Stimulated activated naive CD8-positive, alpha-beta T cell treated with anti-CD3 and anti-CD28 coated beads, Interleukin-15, Interleukin-2, amounts not matched to agents 100 U/mL and 50 U/mL, for 24 hours (primary cell): ENCODE measurements at regions not wholly inside any gene's neighbourhood (a gene's known extent, or its start where the extent isn't known, plus 50 kb on each side); places are given as distances from the start of the nearest gene placed in this dataset.

Source experiments
- ATAC-seq: fragments of 150-1000 bp; cut with Tn5 transposase; one replicate; pipeline ENCODE4 v1.10.0; 2021
- DNase-seq: peaks from one replicate; pipeline ENCODE4 v3.0.0; 2021

DNA sequence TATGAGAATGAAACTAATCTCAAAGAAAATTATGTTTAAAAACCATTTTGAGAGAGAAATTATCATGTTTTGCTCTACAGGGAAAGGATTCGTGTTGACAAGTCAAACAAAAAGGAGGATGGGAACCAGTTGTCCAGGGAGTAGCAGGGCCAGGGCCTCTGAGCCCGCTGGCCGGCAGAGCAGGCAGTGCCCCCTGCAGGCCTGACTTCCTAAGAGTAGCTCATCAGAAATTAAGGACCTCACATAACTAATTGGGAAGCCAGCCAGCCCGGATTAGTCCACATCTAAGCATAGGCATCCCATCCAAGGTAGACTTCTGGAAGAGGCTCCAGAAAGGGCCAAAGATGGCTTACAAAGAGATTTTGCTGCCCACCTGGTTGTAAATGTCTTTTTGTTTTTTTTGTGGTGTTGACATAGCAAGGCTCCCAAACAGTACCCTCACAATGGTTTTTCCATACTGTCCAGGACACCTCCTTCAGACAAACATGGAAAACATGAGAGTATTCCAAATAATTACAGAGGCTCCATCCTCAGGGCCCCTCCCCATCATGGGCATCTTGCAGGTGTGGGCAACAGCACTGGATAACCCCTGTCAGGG, 241.2 kb upstream of the TANK start:
- peak; percentile 50 for DNase-seq
- no peak for ATAC-seq

DNA sequence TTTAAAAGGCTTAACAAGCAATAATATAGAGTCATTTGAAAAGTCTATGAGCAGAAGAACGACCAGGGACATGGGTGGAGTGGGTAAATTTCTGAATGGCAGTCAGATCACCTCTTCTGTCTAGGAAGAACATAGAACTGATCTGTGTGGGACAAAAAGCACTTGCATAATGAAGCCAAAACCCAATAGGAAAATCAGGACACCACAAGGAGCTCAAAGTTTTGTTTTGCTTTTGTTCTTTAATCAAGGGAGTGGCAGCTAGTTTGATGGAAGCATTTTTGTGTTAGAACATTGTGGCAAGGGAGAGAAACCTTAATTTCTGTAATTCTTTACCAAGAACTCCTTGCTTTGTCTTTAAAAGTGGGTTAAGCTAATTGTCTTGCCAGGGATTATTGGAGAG, 240.2 kb upstream of the TANK start:
- ATAC-seq, result no peak
- no peak for DNase-seq

GRCh38 chr2:160920791-160921303, 239.4 kb upstream of the TANK start:
- no peak for ATAC-seq
- no peak for DNase-seq

DNA sequence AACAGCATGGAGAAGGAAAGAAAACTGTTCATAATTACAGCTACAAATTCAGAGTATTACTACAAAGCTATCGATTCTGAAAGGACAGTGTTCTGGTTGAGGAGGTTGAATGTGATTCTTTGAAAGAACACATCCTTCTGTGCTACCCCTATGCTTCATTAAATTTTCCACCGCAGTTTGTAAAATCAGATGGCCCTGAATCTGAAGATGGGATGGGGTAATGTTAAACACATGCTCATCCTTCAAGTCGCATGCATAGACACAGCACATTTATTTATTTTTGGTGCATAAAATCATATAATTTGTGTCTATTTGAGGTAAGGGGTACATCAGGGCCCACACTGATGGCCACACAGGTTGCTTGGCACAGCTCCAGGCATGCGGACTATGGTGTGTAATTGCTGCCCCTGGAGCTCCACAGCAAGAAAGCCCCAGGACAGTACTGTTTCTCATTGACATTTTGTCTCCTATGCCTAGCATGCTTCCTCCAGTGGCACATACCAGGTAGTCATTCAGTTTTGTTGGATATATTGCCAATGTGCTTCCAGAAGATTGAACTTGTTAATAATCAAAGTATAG, 238.8 kb upstream of the TANK start:
- no peak for DNase-seq
- no peak for ATAC-seq

DNA sequence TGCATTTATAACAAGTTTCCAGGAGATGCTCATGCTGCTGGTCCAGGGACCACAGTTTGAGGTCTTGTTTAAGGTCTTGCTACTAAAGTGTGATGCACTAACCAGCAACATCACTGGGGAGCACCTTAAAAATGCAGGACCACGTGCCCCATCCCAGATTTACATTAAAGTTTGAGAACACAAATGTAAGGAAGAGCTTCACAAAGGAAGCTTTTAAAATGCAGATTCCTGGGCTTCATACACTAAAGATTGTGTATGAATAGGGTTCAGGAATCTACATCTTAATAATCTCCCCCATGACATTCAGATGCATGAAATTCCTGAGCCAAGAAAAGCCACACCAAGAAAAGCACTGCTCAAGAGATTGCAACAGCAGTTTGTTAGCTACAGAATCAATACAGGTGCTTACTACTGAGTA, 235.3 kb upstream of the TANK start:
- ATAC-seq (no peak), DNase-seq (no peak)

DNA sequence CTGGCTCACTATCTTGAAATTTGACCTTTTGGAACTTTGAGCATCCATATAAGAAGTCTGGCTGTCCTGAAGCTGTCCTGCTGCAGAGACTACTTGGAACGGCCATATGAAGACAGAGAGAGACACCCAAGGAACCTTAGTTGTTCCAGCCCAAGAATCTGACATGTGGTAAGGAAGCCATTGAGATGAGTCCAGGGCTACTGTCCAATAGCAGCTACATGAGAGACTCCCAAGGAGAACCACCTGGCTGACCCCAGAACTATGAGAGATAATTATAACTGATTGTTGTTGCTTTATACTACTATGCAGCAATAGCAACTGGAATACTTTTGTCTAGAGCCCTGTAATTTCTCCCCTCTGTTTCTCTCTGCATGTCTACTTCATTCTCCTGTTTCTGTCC, 234.3 kb upstream of the TANK start:
- DNase-seq (no peak), ATAC-seq (no peak)

DNA sequence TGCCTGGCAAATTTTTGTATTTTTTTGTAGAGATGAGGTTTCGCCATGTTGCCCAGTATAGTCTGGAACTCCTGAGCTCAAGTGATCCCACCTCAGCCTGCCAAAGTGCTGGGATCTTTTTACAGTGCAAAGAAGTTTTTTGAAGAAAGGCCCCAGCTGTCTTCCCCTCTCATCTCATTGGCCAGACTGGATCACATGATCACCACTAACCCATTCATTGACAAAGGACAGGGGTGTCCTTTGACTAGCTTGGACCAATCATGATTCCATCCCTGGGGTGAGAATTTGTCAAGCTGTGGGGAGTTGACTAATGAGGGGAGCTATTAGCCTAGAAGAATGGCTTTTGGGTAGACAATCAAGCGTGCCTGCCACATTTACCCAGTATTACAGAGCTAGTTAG, 232.9 kb upstream of the TANK start:
- ATAC-seq, result no peak
- DNase-seq, result no peak

DNA sequence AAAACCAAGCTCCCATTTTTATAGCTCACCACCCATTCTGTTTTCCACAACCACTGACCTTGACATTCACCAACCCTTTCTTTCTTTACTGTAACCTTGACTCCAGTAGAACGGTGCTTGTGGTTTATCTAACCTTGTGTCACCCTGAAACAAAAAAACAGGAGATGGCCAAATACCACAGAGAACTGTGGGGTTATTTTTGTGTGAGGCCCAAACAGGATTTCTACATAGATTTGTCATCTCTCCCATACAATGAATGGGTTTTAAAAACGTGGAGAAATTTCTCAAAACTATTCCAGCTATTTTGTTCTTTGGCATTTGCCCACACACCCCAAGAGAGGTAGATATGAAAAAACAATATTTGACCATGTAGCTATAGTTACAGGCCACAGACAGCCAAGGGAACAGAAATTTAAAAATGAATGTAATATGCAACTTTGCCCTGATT, 231.3 kb upstream of the TANK start:
- ATAC-seq (no peak), DNase-seq (no peak)

GRCh38 chr2:160931531-160931930, 228.7 kb upstream of the TANK start:
- ATAC-seq, result no peak
- no peak for DNase-seq

DNA sequence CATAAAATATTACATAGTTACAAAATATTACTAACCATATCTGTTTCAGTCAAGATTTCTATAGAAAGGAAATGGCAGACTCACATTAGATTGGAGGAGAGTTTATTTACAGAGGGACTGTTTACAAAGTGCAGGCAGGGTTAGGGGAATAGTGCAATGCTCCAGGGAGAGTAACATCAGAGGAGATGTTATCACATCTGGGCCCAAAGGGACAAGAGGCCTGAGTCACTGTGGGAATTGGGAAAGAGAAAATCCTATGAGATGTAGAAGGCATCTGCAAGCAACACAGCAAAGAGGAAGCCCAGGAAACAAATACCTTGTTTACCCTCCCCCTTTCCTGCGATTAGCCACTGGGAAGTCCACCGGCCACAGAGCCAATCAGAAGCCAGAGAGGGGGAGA, 227.3 kb upstream of the TANK start:
- no peak for ATAC-seq

GRCh38 chr2:160934263-160934662, 226.0 kb upstream of the TANK start:
- ATAC-seq, result no peak
- DNase-seq, result no peak

More for the DNA sequence above, 227.3 kb upstream of the TANK start:
- DNase-seq, result no peak

DNA sequence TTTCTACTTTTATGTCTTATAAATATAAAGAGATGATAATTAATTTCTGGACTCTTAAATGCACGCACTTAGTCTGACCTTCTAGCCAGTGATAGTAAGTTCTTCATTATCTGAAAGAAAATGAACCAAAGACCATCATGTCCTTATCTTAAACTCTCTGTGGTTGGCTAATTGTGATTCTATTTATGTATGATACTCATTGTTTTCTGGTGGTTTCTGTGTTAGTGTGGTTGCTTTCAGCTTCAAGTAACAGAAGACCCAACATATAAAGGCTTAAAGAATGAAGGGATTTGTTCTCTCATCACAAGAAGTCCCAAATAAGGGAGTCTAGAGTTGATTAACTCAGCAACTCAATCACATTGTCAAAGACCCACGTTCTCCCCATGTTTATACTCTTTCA, 225.2 kb upstream of the TANK start:
- ATAC-seq (no peak), DNase-seq (no peak)

DNA sequence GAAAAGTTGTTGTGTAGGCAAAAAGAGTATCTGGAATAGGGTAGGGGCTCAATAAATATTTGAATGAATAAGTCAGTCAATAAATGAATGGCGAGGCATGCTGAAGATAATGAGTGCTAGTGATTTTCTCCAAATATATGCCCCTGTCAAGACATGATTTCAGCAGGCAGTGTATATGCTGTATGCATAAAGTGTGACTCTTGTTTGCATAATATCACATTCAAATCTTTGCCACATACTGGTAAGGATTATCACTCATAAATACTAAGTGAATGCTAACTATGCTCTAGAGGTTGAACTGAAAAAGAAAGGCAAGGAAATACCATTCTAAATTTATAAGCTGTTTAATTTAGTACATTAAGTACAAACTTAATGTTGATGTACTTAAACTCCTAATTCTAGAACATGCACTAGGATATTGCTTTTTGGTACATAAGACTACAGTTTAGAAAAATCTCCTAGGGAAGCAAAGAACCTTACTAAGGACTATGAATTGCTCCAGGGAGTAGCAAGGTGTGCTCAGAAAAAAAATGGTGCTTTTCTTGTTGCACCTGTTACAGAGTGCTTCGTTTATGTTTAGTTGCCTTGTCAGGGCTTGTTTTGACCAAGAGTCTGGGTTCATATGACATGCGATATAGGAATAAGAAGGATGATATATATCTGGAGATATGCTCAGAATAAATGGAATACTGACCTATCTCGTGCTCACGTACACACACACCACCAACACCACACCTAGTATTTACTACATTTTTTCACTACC, 224.0 kb upstream of the TANK start:
- DNase-seq, result no peak
- ATAC-seq, result no peak

DNA sequence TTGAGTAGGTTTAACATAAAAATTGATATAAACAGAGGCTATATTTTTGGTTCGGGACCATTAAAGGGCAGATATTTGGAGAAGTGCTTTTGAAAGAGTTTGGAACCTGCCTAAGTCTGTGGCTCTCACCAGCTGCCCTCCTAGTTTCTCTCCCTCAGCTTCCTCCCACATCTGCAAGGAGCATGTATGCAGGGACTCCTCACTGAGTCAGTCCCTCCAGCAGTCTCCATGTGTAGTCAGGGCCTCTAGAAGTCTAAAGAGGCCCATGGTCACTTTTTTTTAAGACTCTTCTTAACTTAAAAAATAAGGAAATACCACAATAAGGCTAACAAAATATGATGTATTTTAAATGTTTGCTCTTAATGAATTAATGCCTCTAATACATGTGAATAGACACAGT, 220.0 kb upstream of the TANK start:
- ATAC-seq, result no peak
- no peak for DNase-seq

GRCh38 chr2:160940699-160941098, 219.5 kb upstream of the TANK start:
- ATAC-seq, result no peak
- no peak for DNase-seq

GRCh38 chr2:160941290-160941846, 218.9 kb upstream of the TANK start:
- no peak for ATAC-seq
- no peak for DNase-seq

GRCh38 chr2:160942476-160943142, 217.6 kb upstream of the TANK start:
- DNase-seq, result no peak
- ATAC-seq, result no peak

DNA sequence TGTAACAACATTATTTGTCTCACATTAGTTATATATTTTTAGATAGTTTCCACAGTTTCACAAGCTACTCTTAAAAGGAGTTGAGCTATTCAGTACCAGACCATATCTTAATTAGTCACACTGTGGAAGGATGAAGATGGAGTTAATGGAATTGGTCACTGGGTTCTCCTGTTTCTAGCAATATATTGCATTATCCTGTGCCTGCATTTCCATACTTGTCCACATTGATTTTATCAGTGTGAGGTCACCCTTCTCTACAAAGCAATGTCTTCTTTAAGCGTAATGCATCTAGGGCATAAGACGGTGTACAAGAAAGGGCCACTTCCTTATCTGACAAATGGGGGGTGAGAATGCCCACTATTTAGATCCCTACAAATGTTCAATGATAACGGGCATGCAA, 216.8 kb upstream of the TANK start:
- ATAC-seq (no peak), DNase-seq (no peak)

DNA sequence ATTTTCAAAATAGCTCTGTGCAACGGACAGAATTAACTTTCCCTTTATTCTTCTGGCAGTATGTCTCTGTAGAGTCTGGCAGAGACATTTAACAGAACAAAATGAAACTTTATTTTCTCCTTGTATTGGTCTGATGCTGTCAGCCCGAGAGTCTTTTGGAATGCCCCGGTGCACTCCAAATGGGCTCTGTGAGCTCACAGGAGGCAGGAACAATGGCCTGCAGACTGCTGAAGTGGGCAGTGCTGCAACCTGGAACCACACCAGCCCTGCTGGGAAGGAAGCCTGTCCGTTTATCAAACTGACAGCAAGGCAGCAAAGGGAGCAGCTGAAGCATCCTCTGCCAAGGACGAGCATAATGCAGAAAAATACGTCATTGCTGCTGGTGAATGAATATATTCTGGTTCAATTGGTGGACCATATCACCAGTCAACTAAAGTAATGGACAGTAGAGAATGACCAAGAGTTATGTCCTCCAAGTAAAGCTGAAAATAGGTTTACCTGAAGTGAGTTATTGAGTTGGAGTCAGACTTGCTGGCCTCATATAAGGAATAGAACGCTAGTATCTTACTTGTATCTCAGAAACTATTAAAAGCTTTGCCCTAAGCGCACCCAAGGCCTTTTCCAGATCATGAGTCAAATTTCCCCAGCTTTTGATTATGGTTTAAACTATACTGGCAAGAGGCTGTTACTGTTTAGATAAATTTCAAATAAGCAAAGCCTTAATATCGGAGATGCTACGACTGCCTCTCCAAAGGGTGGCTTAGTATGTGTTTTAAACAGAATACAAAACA, 207.6 kb upstream of the TANK start:
- DNase-seq, result no peak
- ATAC-seq, result no peak

DNA sequence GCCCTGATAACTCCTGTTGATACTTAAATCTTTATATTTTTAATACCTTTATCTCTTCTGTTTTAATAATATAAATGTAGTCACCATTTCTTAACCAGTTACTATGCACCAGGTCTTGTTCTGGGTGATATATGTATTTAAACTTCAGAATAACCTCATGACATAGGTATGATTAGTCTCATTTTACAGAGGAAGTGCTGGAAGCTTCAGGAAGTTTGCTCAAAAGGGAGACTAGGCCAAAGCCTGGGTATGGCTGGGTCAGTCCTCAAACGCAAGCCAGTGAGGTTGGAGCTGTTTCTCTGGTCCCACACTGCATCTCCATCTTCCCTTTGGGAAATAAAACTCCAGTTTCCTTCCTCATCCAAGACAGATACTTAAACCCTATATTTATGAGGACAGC, 204.7 kb upstream of the TANK start:
- ATAC-seq (no peak), DNase-seq (no peak)

DNA sequence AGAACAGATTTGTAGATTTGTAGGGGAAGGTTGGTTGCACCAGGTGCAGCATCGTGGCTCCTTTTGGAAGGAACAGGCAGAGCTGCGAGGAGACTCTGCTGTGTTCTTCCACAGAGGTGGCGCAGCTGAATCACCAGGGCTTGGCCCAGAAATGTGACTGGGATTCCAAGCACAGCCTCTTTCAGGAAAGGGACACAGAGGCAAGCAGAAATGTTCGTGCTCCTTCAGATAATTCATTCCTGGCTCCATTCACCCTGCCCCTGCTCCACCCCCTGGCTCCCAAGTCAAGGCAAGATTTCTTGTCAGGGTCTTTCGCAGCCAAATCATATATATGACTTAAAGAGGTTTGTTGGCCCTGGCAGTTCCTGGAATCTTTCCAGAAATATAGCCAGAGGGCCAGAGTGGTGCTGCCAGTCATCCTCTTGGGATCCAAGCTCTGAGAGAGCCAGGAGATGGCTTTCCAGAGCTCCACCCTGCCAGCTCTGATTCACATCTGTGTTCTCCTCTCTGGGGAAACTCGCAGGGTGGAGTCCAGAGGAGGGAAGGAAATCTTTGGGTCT, 203.9 kb upstream of the TANK start:
- ATAC-seq, result no peak
- DNase-seq, result no peak

DNA sequence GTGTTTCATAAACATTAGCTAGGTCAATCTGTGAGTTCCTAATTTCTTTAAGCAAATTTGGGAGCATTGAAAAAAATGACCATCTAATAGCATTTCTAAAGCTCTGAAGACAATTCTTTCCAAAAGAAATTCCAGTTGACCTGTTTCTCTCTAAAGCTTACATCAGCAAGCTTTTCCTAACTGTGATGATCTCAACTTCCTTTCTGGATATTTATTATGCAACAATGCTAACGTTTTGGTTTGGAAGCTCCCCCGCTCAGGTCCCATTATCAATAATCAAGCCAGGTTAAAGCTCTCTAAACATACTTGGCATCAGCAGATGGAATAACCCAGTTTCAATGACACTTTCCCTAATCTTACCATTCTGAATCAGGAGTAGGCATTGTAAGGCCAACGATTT, 196.3 kb upstream of the TANK start:
- DNase-seq, result no peak

More for the DNA sequence above, 196.3 kb upstream of the TANK start:
- no peak for ATAC-seq
